ENCODE measurements at regions not wholly inside any gene's neighbourhood (a gene's known extent, or its start where the extent isn't known, plus 50 kb on each side); places are given as distances from the start of the nearest gene placed in this dataset.
A peak's percentile ranks its signal among the peaks of the same experiment; 100 is the strongest.
"Not testable (repeated sequence)": the region's sequence is repeated elsewhere in the genome, so short reads cannot be mapped to it uniquely, and the experiment has no call there.

GRCh38 chr6:84916704-84917103 lies 152.3 kb upstream of the TBX18 start:
- DNase-seq = no peak

GRCh38 chr6:84912472-84913322 lies 148.3 kb upstream of the TBX18 start:
- DNase-seq = no peak

GRCh38 chr6:84910906-84911607 lies 146.7 kb upstream of the TBX18 start:
- peak; percentile 20 for DNase-seq

- DNase-seq = peak; percentile 35
These were observed 144.0 kb upstream of the TBX18 start for GRCh38 chr6:84908304-84908904.

- no peak for DNase-seq
These were observed 142.1 kb upstream of the TBX18 start for GRCh38 chr6:84906514-84906913.

GRCh38 chr6:84905823-84906222 lies 141.4 kb upstream of the TBX18 start:
- DNase-seq = no peak

GRCh38 chr6:84902354-84902928 lies 138.0 kb upstream of the TBX18 start:
- DNase-seq = no peak

GRCh38 chr6:84897988-84898594 lies 133.7 kb upstream of the TBX18 start:
- DNase-seq = peak; percentile 63

- DNase-seq = no peak
These were observed 132.6 kb upstream of the TBX18 start for GRCh38 chr6:84897011-84897410.

- peak; percentile 88 for DNase-seq
These were observed 128.3 kb upstream of the TBX18 start for GRCh38 chr6:84892671-84893070.

- DNase-seq = peak; percentile 56
These were observed 118.7 kb upstream of the TBX18 start for GRCh38 chr6:84882768-84883766.

- not testable (repeated sequence) for DNase-seq
These were observed 115.0 kb upstream of the TBX18 start for GRCh38 chr6:84879385-84879784.

GRCh38 chr6:84877515-84878210 lies 113.3 kb upstream of the TBX18 start:
- no peak for DNase-seq

- DNase-seq = no peak
These were observed 112.5 kb upstream of the TBX18 start for GRCh38 chr6:84876723-84877514.

- peak; percentile 19 for DNase-seq
These were observed 108.8 kb upstream of the TBX18 start for GRCh38 chr6:84872996-84873723.

- DNase-seq = no peak
These were observed 107.5 kb upstream of the TBX18 start for GRCh38 chr6:84871925-84872324.

GRCh38 chr6:84870672-84871071 lies 106.3 kb upstream of the TBX18 start:
- no peak for DNase-seq

- DNase-seq = no peak
These were observed 103.8 kb upstream of the TBX18 start for GRCh38 chr6:84868149-84868548.

GRCh38 chr6:84867521-84867920 lies 103.1 kb upstream of the TBX18 start:
- peak; percentile 63 for DNase-seq

All from fibroblast of upper back skin (primary cell).